ENCODE measurements at regions not wholly inside any gene's neighbourhood (a gene's known extent, or its start where the extent isn't known, plus 50 kb on each side); places are given as distances from the start of the nearest gene placed in this dataset.

- TF ChIP-seq, protein P1, sequence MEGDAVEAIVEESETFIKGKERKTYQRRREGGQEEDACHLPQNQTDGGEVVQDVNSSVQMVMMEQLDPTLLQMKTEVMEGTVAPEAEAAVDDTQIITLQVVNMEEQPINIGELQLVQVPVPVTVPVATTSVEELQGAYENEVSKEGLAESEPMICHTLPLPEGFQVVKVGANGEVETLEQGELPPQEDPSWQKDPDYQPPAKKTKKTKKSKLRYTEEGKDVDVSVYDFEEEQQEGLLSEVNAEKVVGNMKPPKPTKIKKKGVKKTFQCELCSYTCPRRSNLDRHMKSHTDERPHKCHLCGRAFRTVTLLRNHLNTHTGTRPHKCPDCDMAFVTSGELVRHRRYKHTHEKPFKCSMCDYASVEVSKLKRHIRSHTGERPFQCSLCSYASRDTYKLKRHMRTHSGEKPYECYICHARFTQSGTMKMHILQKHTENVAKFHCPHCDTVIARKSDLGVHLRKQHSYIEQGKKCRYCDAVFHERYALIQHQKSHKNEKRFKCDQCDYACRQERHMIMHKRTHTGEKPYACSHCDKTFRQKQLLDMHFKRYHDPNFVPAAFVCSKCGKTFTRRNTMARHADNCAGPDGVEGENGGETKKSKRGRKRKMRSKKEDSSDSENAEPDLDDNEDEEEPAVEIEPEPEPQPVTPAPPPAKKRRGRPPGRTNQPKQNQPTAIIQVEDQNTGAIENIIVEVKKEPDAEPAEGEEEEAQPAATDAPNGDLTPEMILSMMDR (conservative IDR thresholded peaks at IDR 0.05 in 1 of 2, IDR thresholded peaks at IDR 0.05 in 1 of 2; ENCODE audit: extremely low read depth in 1 of 2, insufficient read depth in 1 of 2, low read depth in 1 of 2, low read length in 2 of 2), result no peak
- no peak for TF ChIP-seq EZH2 (IDR thresholded peaks at IDR 0.05; ENCODE audit: borderline replicate concordance, low read length)
Observed at GRCh38 chr1:168410464-168410863, 129.8 kb downstream of the TBX19 start.

Data from mammary epithelial cell (primary cell).